ENCODE measurements at regions not wholly inside any gene's neighbourhood (a gene's known extent, or its start where the extent isn't known, plus 50 kb on each side); places are given as distances from the start of the nearest gene placed in this dataset.

DNA sequence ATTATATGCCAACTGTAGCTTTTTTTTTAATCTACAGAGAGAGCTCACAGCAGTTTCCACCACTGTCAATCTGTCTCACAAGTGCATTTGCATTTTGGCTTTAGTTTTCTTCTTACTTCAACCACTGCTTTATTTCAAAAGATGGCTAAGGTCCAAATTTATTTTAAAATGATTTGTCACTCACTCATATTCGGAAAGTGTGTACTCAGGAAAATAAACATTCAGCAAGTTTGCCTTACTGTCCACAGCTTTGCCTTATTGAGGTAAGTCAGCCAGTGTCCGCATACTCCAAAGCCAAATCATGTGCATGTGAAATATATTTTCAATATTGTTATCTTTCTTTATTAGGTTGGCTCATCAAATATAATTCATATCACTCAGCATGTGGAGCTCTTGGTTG is 240.7 kb upstream of the ARHGEF26 start:
- FAIRE-seq = no peak
- no peak for DNase-seq (ENCODE audit: insufficient read length, low spot score)
- TF ChIP-seq, protein P1, sequence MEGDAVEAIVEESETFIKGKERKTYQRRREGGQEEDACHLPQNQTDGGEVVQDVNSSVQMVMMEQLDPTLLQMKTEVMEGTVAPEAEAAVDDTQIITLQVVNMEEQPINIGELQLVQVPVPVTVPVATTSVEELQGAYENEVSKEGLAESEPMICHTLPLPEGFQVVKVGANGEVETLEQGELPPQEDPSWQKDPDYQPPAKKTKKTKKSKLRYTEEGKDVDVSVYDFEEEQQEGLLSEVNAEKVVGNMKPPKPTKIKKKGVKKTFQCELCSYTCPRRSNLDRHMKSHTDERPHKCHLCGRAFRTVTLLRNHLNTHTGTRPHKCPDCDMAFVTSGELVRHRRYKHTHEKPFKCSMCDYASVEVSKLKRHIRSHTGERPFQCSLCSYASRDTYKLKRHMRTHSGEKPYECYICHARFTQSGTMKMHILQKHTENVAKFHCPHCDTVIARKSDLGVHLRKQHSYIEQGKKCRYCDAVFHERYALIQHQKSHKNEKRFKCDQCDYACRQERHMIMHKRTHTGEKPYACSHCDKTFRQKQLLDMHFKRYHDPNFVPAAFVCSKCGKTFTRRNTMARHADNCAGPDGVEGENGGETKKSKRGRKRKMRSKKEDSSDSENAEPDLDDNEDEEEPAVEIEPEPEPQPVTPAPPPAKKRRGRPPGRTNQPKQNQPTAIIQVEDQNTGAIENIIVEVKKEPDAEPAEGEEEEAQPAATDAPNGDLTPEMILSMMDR (IDR thresholded peaks at IDR 0.05; ENCODE audit: insufficient read depth, missing control alignments) = no peak

GRCh38 chr3:153881201-153881600 is 240.0 kb upstream of the ARHGEF26 start:
- FAIRE-seq (no peak), DNase-seq (ENCODE audit: insufficient read length, low spot score) (no peak)
- TF ChIP-seq, protein P1 (IDR thresholded peaks at IDR 0.05; ENCODE audit: insufficient read depth, missing control alignments) = no peak

- FAIRE-seq (peak; percentile 58), DNase-seq (ENCODE audit: insufficient read length, low spot score) (no peak)
- TF ChIP-seq, protein P1 (IDR thresholded peaks at IDR 0.05; ENCODE audit: insufficient read depth, missing control alignments) = no peak
These were observed 235.8 kb upstream of the ARHGEF26 start for GRCh38 chr3:153885359-153885758.

GRCh38 chr3:153889905-153890334 is 231.3 kb upstream of the ARHGEF26 start:
- no peak for FAIRE-seq
- TF ChIP-seq, protein P1 (IDR thresholded peaks at IDR 0.05; ENCODE audit: insufficient read depth, missing control alignments) = no peak
- DNase-seq (ENCODE audit: insufficient read length, low spot score) = no peak

DNA sequence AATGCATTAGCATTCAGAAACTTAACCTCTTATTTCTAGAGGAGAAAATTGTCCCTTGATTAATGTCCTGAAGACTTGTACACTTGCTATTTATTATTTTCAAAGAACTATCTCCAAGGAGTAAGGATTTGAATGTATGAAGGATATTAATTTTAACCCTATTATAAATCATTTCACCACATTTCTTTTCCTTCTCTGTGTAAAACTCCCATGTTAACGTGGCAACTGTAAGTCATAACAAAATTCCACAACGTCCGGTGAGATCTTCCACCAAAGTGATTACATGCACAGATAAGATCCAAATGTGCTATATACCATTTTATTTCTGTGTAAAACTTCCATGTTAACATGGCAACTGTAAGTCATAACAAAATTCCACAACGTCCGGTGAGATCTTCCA is 229.1 kb upstream of the ARHGEF26 start:
- TF ChIP-seq, protein P1 (IDR thresholded peaks at IDR 0.05; ENCODE audit: insufficient read depth, missing control alignments) = no peak
- peak; percentile 83 for FAIRE-seq
- DNase-seq (ENCODE audit: insufficient read length, low spot score) = no peak

DNA sequence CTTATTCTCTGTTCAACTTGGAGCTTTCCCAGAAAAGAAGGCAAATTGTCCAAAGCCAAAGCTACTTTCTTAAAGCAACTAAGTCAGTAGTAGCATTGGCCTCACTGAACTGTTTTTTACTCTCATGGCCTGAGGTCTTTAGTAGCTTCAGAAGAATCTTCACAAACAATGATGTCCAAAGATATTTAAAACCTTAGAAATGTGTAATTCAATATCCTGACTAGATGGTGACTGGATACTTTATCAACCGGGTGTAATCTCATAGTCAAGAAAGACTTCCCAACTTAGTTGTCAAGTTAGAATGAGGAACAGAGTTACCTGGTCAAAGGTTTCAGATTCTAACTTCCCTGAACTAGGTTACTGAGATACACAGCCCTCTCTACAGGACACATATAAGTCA is 226.3 kb upstream of the ARHGEF26 start:
- DNase-seq (ENCODE audit: insufficient read length, low spot score) (no peak), FAIRE-seq (peak; percentile 25)
- TF ChIP-seq, protein P1 (IDR thresholded peaks at IDR 0.05; ENCODE audit: insufficient read depth, missing control alignments) = no peak

DNA sequence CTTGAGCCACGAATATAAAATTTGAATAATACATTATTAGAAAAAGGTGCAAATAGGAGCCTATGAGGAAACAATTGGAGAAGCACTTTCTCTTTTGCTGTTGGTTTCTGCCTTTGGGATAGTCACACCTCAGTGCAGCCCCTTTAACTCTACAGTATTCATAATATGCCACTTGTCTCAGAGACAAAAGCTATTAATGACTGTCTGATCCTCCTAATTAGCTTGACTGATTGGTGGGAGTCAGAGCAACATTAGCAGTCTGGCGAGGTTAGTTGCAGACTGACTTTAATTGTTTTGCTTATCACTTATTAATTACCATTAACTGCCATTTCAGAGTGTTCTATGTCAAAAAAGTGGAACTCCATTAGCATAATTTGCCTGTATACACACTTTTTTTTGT is 225.0 kb upstream of the ARHGEF26 start:
- FAIRE-seq (peak; percentile 89), DNase-seq (ENCODE audit: insufficient read length, low spot score) (no peak)
- TF ChIP-seq, protein P1 (IDR thresholded peaks at IDR 0.05; ENCODE audit: insufficient read depth, missing control alignments) = no peak

All from D721Med (cell line).